AG04450 (cell line): ENCODE measurements at regions not wholly inside any gene's neighbourhood (a gene's known extent, or its start where the extent isn't known, plus 50 kb on each side); places are given as distances from the start of the nearest gene placed in this dataset.

Experiments
- CTCF ChIA-PET: fragments of 300-600, 350-600 bp; formaldehyde crosslinking; extraction: SDS; loops from one replicate; lab custom pipeline; 2022; ENCODE audit warnings: antibody characterized with exemption, inconsistent platforms; lab: Charles Lee
- POLR2A ChIA-PET: fragments of 350-600 bp; formaldehyde crosslinking; extraction: SDS; loops from one replicate; lab custom pipeline; 2021; ENCODE audit warnings: antibody characterized with exemption, inconsistent platforms; lab: Yijun Ruan, JAX
- DNase-seq: peaks from one replicate; pipeline ENCODE4 v3.0.0-alpha.2; 2011; ENCODE audit warnings: low read depth, low spot score
- H3K27ac ChIP-seq: one replicate; pipeline ENCODE4 v1.5.1; 2012; ENCODE audit warnings: low read depth, low read length, control low read depth
- H3K27me3 ChIP-seq: one replicate; pipeline ENCODE4 v1.6.0; 2012; ENCODE audit warnings: low read length; ENCODE audit not compliant: control insufficient read depth, insufficient read depth
- H3K4me3 ChIP-seq: 2 replicates; pipeline ENCODE4 v1.5.1; 2011; ENCODE audit warnings: mild to moderate bottlenecking, low read depth, low read length, control low read depth
- H3K9me3 ChIP-seq: 2 replicates; pipeline ENCODE4 v1.5.1; 2012; ENCODE audit warnings: low read length; ENCODE audit not compliant: control insufficient read depth, insufficient read depth
- CTCF ChIP-seq: IDR thresholded peaks from 2 replicates; pipeline ENCODE4 v1.5.1; 2011; ENCODE audit warnings: low read depth, low read length, control low read depth, inconsistent platforms

- POLR2A ChIA-PET, result no interaction called here
These were observed 485.3 kb upstream of the PTBP2 start for GRCh38 chr1:96236156-96236739.

GRCh38 chr1:96238426-96238825, 483.2 kb upstream of the PTBP2 start:
- Histone ChIP-seq H3K9me3 (no peaks in the 10 kb centered on the region), H3K27ac (no peak overlapping the region), H3K27me3 (no peaks in the 10 kb centered on the region), H3K4me3 (no peak overlapping the region)
- ChIA-PET POLR2A (interaction anchor here (0.5 kb wide), 1 partner anchor 711 kb away, joined by 3 read pairs; no protein-coding TSS in a partner anchor), CTCF (interaction anchor here (1.1 kb wide), 1 partner anchor 8 kb away, joined by 3 read pairs; no protein-coding TSS in a partner anchor)
- no peak for DNase-seq
- TF ChIP-seq CTCF, result no peak

More at GRCh38 chr1:96236156-96236739, 485.3 kb upstream of the PTBP2 start:
- Histone ChIP-seq H3K9me3 (no peaks in the 10 kb centered on the region), H3K27ac (no peak overlapping the region), H3K27me3 (no peaks in the 10 kb centered on the region), H3K4me3 (no peak overlapping the region)
- peak; percentile 65 for TF ChIP-seq CTCF
- DNase-seq, result peak; percentile 30
- CTCF ChIA-PET, result interaction anchor here (0.6 to 2.1 kb wide), 32 partner anchors 8 to 1816 kb away, joined by 3 to 12 read pairs (median 3); no protein-coding TSS in a partner anchor

GRCh38 chr1:96240438-96240837, 481.1 kb upstream of the PTBP2 start:
- Histone ChIP-seq H3K4me3 (no peak overlapping the region), H3K27ac (no peak overlapping the region), H3K9me3 (no peaks in the 10 kb centered on the region), H3K27me3 (no peaks in the 10 kb centered on the region)
- no peak for TF ChIP-seq CTCF
- CTCF ChIA-PET, result no interaction called here
- POLR2A ChIA-PET, result no interaction called here
- DNase-seq, result no peak

- CTCF ChIA-PET, result interaction anchor here (2.6 kb wide), 1 partner anchor 17 kb away, joined by 12 read pairs; no protein-coding TSS in a partner anchor
- Histone ChIP-seq H3K9me3 (no peaks in the 10 kb centered on the region), H3K4me3 (no peak overlapping the region), H3K27me3 (no peaks in the 10 kb centered on the region), H3K27ac (no peak overlapping the region)
- DNase-seq, result no peak
- TF ChIP-seq CTCF, result no peak
- POLR2A ChIA-PET, result interaction anchor here (0.5 kb wide), 1 partner anchor 295 kb away, joined by 10 read pairs; no protein-coding TSS in a partner anchor
These were observed 468.1 kb upstream of the PTBP2 start for GRCh38 chr1:96253246-96254035.
